HG02571 (cell line): ENCODE measurements at regions not wholly inside any gene's neighbourhood (a gene's known extent, or its start where the extent isn't known, plus 50 kb on each side); places are given as distances from the start of the nearest gene placed in this dataset.

Experiments
- ATAC-seq: cut with Tn5 transposase; IDR thresholded peaks from one replicate; pipeline ENCODE4 v1.9.1; 2021; ENCODE audit warnings: mild to moderate bottlenecking, moderate library complexity; ENCODE audit not compliant: unreplicated experiment

DNA sequence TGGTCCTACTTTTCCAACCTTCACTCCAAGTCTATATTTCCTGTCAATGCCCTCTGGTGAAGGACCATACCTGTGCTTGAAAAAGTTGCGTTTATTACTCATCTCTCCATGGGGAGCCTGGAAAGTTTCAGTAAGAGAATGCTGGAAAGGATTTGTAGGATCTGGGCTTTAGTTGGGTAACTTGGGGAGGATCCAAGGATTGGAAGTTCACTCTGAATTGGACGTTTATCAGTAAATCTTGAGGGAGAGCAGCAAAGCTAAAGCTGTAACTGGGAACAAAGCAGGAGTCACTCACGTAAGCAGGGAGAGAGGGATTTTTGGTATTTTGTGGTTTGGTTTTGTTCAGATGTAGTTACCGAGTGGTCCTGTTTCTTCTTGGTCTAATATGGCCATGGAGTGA lies 51.4 kb upstream of the NPVF start:
- no peak for ATAC-seq

- ATAC-seq = no peak
Measured at GRCh38 chr7:25280181-25280580, 51.9 kb upstream of the NPVF start.

DNA sequence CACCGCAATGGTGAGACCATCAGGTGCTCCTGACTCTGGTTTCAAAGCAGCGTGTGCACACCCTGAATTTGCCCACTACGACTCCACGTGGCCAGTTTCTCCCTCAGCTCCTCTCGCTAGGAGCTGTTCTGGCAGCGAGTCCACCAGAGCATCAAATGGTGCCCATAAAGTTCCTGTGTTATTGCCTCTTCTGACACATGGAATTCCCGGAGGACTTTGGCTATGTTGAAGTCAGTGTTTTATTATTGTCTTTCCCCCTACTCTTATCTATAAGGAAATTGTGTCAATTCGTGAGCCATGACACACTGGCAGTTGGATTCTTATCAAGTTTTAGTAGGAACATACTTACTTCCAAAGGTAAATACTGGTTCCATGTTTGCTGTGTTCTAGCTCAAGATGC lies 53.9 kb upstream of the NPVF start:
- ATAC-seq = no peak

- ATAC-seq = no peak
Measured at GRCh38 chr7:25286756-25287155, 58.5 kb upstream of the NPVF start.

DNA sequence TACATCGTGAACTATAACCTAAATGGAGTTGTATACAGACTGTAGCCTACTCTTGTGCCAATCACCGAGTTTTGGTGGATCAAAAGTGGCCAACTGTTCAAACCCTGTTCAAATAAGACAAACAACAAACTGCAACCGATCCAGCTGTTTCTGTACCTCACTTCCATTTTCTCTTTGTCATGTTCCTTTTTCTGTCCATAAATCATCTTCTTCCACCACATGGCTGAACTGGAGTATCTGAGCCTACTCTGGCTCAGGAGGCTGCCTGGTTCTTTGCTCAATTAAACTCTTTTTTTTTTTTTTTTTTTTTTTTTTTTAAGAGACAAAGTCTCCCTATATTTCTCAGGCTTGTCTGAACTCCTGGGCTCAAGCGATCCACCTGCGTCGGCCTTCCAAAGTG lies 59.0 kb upstream of the NPVF start:
- ATAC-seq = no peak

DNA sequence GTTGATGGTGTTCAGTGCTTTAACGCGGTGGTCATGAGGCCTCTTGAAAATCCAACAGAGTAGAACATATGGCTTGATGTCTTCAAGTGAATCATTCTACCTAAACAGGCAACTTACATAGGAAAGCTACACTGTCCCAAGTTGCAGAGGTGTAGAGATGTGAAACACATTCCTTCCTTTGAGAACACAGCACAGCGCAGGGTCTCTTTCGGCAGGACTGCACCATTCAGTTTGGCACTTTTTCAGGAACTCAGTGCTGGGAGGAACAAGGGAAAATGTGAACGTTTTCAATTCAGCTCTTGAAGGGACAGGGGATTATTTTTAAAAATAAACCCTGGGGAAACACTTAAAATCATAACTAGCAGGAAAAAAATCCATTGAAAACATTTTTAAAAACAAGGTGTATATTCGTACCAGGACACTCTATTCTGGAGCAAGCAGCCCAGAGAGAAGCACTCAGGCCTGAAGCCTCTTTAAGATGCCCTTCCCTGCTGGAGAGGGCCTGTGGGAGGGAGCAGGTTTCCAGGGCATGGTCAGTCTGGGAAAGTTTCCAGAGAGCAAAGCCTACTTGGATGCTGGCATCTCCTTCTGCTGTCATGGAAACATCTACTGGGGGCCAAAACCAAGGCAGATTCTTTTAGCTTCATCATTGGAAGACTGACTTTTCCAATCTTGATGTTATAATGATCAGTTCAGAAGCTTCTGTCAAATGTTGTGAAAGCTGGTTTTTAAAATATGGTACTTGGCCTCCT lies 60.4 kb upstream of the NPVF start:
- ATAC-seq = no peak

DNA sequence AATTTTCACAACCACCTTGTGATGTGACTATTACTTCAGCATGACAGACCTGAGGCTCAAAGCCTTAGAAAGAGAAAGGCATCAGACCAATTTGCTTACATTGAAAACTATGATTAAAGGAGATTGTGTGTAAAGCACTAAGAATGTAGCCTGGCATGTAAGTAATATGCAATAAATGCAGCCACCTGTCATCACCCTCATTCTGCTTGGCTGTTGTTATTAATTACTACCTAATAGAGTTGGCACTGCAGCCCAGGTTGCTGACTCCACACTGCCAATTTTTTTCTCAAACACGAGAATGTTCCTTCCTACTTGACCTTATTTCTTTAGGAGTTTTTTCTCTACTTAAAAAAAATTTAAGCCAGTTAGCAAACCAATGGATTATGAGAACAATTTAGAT lies 61.2 kb upstream of the NPVF start:
- ATAC-seq = no peak

DNA sequence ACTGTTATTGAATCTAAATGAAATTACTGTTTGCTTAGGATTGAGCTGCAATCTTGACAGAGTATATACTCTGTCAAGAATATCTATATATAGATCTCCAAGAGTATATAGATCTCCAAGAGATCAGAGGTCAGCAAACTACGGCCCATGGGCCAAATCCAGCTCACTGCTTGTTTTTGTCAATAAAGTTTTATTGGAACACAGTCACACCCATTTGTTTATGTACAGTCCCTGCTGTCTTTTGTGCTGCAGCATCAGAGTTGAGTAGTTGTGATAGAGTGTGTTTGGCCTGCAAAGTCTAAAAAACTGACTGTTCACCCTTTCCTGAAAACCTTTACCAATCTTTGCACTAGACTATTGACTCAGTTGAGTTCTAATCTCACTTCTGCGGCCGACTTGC lies 66.3 kb upstream of the NPVF start:
- ATAC-seq = no peak

DNA sequence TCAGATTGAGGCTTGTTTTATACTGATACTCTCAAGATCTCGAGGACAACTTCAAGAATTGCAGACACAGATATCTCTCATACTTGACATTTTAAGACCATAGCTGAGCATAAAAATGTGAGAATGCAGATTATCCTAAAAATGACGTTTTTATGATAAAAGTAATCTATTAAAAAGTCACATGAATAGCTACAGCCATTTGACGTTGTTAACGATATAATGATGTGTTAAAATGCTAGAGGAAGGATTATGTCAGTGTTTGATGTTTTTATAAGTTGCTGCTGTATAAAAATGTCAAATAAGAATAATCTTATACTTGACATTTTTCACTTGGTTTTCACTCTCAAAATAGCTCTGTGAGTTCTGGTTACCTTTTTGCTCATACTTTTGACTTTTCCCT lies 67.1 kb upstream of the NPVF start:
- no peak for ATAC-seq

DNA sequence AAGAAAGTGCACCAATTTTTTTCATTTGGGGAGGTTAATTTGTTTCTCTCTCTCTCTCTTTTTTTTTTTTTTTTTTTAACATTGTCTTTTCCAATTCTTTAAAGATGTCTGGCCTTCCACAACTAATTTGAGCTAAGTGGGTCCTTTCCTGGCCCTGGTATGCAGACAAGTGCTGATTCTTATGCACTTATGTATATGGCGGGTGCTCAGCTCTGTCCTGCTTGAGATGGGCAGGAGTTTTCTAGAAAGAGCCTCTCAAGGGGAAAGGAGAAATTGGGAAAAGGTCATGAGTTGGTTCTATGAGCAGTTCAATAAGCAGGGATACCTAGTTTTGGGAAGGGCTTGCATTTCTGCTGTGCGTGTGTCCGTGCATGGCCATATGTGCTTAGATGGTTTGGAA lies 67.8 kb upstream of the NPVF start:
- ATAC-seq = no peak

DNA sequence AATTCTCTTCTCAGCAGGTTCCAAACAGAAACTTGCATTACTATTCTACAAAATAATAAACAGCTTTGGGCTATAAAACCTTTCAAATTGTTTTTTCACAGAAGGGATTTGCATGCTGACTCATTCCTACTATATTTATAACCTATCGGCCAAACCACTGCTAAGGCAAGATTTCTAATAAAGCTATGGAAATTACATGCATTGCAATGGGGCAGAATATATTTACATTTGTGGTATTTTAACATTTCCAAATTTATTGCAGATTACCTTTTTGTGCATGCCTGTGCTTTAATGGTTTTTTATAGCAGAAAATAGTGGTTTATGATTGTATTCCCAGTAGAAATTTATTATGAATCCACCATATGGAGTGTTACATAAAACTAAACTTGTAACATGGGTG lies 69.0 kb upstream of the NPVF start:
- ATAC-seq = no peak

- no peak for ATAC-seq
Measured at GRCh38 chr7:25303281-25304181, 75.2 kb upstream of the NPVF start.

GRCh38 chr7:25304691-25305090 lies 76.4 kb upstream of the NPVF start:
- no peak for ATAC-seq

DNA sequence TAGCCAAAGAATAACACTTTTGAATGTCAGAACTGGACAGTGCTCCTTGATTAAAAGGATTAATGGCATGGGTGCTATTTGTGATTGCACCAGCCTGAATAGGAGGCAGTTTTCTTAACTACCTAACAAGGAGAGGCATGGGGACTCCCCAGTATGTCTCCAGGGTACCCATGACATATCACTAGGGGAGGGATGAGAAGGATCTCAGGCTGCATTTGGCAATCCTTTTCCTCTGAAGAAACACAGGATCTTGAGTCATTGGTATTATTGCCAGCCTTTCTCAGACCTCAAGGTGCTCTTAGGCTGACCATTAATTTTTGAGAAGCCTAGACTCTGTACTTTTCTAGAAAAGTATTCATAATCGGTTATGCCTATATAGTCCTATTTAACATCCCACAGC lies 77.5 kb upstream of the NPVF start:
- no peak for ATAC-seq

DNA sequence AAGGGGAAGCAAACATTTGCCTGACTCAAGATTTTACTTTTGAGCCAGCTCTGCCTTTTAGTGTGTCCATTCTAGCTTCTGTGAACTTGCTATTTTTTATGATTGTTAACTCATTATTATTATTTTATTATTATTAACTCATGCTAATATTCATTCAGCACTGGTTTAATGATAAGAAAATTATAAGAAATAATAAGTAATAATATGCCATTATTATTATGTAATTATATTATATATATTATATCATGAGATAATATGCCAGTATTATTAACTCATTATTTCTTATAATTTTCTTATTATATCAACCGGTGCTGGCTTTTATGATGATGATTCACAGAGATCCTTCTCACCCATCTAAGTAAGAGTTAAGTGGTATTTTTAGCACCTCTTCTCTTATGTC lies 79.3 kb upstream of the NPVF start:
- ATAC-seq = no peak

DNA sequence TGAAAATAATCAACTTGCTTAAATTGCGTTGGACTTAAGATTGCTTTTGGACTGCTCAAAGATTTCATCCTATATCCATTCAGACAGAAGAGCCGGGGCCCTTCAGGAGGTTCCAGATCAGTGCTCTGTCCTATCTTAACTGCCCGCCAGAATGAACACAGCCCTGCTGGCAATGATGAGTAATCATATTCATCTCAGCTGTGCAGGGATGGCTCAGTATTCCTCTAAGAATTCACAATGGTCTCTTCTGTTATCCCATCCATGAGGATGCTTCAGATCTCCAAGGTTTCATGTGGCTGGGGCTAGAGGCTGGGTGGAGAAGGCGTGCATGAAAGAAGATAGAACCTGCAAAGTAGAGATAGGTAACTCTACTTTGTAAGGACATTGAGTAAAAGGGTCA lies 80.0 kb upstream of the NPVF start:
- no peak for ATAC-seq

DNA sequence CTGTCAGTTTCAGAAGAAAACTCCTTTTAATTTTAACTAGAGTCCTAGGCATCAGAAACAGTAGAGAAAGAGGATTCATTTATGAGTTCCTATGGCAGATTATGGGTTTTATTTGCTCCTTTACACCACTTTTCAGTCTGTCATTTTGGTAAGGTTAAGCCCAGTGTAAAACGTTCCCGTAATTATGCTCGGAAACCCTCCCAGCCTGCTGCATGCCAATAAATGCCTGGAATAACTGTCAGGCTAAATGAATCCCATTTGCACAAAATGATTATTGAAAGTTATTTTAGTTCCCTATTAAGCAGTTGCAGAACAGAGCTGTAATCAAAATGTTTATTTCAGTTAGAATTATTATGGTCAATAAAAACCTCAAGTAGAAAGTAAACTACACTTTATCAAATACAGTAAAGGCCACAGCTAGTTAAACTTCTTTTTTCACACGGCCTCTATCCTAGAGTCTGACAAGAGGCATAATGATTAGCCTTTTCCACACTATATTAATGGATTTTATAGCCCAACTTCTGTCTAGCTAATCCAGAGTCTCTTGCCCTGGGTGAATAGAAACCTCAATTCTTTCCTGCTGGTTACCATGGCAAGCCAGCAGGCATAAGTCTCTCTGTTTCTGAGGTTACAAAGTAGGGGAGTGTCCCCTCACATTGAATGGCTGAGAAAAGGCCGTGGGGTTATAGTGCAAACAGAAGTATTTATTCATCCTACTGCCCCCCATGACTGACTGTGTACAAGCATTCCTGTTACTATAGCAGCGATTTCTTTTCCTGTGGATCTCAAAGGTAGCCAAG lies 80.8 kb upstream of the NPVF start:
- no peak for ATAC-seq

DNA sequence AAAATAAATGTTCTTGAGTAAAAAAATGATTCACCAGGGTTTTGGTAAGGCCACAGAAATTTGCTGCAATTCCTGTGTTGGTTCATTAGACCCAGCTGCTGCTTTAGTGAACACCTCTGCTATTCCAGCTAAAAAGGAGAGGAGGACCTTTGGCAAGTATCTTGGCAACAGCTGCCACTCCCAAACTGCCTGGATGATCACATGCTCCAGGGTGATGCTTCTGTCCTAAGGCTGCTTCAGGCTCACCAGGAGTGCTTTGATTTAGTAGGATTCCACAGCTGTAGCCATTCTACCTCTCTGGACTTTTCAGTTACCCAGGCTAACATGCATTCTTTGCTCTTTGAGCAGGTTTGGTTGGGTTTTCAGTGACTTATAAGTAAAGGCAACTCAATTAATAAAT lies 82.6 kb upstream of the NPVF start:
- ATAC-seq = no peak

GRCh38 chr7:25311346-25311745 lies 83.1 kb upstream of the NPVF start:
- no peak for ATAC-seq

- ATAC-seq = no peak
Measured at GRCh38 chr7:25312968-25313367, 84.7 kb upstream of the NPVF start.

- ATAC-seq = no peak
Measured at GRCh38 chr7:25313526-25313925, 85.2 kb upstream of the NPVF start.
